ENCODE measurements at regions not wholly inside any gene's neighbourhood (a gene's known extent, or its start where the extent isn't known, plus 50 kb on each side); places are given as distances from the start of the nearest gene placed in this dataset.

GRCh38 chr4:106762666-106763443 is 273.3 kb downstream of the DKK2 start:
- TF ChIP-seq CTCF (IDR thresholded peaks at IDR 0.05) (no peak), EZH2 (IDR thresholded peaks at IDR 0.05; ENCODE audit: borderline replicate concordance, insufficient read depth, low read depth, low read length, poor library complexity, severe bottlenecking) (no peak)

All from B cell (primary cell).